Lower lobe of right lung (tissue), 2 donors: ENCODE measurements at regions not wholly inside any gene's neighbourhood (a gene's known extent, or its start where the extent isn't known, plus 50 kb on each side); places are given as distances from the start of the nearest gene placed in this dataset.
"Not testable (repeated sequence)": the region's sequence is repeated elsewhere in the genome, so short reads cannot be mapped to it uniquely, and the experiment has no call there.

ENCODE experiments used
- ATAC-seq, 2 donors: fragments of 200-7000 bp; cut with Tn5 transposase; one replicate each; pipeline ENCODE4 v1.9.1; 2020 to 2022; ENCODE audit warnings: mild to moderate bottlenecking in 2 of 2, moderate library complexity in 2 of 2
- DNase-seq: peaks from one replicate; pipeline ENCODE4 v3.0.0-alpha.2; 2020
- H3K27ac ChIP-seq: fragments of 200-600 bp; one replicate; pipeline ENCODE4 v1.8.0; 2022
- H3K27me3 ChIP-seq: fragments of 200-600 bp; one replicate; pipeline ENCODE4 v1.8.0; 2022; ENCODE audit warnings: low read depth
- H3K36me3 ChIP-seq: fragments of 200-600 bp; one replicate; pipeline ENCODE4 v1.8.0; 2022; ENCODE audit warnings: mild to moderate bottlenecking
- H3K4me1 ChIP-seq: fragments of 200-600 bp; one replicate; pipeline ENCODE4 v1.8.0; 2022
- H3K4me3 ChIP-seq: fragments of 200-600 bp; one replicate; pipeline ENCODE4 v1.8.0; 2022; ENCODE audit warnings: mild to moderate bottlenecking
- H3K9me3 ChIP-seq: fragments of 200-600 bp; one replicate; pipeline ENCODE4 v1.8.0; 2022
- intact Hi-C: fragments of 100-400 bp; cut with DNase I; formaldehyde crosslinking; loops from one replicate; pipeline ENCODE4 v1.11.0; 2022
- TF ChIP-seq, protein P1 (sequence below): fragments of 200-600 bp; IDR thresholded peaks from one replicate; pipeline ENCODE4 v1.8.0; 2022; ENCODE audit warnings: antibody characterized with exemption, mild to moderate bottlenecking
- donor health status: DM: no; HTN: yes; CAD: no; lungs with severe emphysema.

DNA sequence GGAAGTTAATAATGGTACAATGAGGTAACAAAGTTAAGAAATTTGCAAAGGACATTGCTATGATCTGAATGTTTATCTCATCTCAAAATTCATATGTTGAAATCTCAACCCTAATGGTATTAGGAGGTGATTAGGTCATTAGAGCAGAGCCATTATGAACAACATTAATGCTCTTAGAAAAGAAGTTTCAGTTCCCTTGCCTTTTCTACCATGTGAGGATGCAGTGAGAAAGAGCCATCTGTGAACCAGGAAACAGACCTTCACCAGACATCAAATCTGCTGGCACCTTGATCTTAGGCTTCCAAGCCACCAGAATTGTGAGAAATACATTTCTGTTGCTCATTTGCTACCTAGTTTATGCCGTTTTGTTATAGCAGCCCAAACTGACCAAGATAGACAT is 757.6 kb downstream of the NR4A2 start:
- H3K9me3 ChIP-seq, result no peaks in the 10 kb centered on the region
- intact Hi-C loops, result no loop called here
- no peak for ATAC-seq
- no peaks in the 10 kb centered on the region for H3K4me1 ChIP-seq
- DNase-seq, result no peak
- H3K27me3 ChIP-seq, result no peaks in the 10 kb centered on the region
- no peak overlapping the region for H3K4me3 ChIP-seq
- no peak overlapping the region for H3K27ac ChIP-seq
- no peaks in the 10 kb centered on the region for H3K36me3 ChIP-seq
- TF ChIP-seq, protein P1, sequence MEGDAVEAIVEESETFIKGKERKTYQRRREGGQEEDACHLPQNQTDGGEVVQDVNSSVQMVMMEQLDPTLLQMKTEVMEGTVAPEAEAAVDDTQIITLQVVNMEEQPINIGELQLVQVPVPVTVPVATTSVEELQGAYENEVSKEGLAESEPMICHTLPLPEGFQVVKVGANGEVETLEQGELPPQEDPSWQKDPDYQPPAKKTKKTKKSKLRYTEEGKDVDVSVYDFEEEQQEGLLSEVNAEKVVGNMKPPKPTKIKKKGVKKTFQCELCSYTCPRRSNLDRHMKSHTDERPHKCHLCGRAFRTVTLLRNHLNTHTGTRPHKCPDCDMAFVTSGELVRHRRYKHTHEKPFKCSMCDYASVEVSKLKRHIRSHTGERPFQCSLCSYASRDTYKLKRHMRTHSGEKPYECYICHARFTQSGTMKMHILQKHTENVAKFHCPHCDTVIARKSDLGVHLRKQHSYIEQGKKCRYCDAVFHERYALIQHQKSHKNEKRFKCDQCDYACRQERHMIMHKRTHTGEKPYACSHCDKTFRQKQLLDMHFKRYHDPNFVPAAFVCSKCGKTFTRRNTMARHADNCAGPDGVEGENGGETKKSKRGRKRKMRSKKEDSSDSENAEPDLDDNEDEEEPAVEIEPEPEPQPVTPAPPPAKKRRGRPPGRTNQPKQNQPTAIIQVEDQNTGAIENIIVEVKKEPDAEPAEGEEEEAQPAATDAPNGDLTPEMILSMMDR, result no peak

DNA sequence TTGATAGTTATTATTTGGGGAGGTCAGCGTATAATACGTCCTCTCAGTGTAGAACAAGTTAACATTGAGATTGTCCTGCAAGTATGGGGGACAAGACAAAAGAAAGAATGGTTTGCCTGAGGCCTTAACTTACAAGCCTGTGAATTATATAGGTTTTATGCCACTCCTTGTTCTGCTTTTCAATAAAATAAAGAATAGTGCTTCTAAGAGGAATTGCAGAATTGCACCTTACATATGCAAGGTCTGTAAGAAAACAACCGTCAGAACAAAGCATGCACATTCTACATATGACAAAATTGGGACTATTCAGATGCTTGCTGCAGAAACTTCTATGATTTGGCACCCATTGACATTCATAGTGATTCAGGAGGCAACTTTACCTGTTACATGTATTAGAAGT is 785.0 kb downstream of the NR4A2 start:
- no peaks in the 10 kb centered on the region for H3K36me3 ChIP-seq
- H3K4me1 ChIP-seq, result no peaks in the 10 kb centered on the region
- intact Hi-C loops, result no loop called here
- TF ChIP-seq, protein P1, result no peak
- ATAC-seq, result no peak
- no peak overlapping the region for H3K27ac ChIP-seq
- no peaks in the 10 kb centered on the region for H3K9me3 ChIP-seq
- H3K4me3 ChIP-seq, result no peak overlapping the region
- H3K27me3 ChIP-seq, result no peaks in the 10 kb centered on the region
- no peak for DNase-seq

DNA sequence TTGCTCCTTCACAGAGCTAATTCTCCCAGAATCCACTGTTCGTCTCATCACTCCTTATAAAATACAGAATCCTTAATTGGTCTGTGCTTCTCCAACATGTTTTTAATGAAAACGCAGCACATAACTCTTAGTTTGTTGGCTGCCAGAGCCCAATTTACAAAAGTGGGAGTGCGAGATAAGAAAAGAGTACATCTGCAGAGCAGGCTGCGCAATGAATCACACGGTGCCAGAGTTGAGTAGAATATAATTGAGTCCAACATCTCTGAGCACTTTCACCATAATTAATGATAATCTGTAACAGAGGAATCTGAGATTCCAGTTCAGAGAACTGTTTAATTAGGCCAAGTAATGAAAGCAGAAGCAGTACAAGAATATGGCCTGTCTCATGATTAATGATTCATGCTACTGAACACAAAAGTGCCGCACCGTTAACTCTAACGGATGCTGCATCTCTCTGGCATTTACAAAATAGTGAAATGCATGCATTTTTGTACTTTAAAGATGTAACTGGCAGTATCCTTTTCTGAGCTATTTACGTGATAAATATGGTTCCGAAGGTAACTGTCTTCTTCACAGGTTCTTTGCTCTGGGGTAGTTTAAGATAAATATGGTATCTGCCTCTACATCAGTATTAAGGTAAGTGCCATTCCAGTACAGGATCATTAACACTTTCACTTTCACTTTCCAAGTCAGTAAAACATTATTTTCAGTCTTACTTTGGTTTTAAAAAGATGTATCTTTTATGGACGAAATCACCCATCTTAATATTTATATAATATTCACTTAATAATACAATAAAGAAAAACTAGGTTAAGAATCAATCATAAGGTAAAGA is 785.6 kb downstream of the NR4A2 start:
- TF ChIP-seq, protein P1, result no peak
- no peaks in the 10 kb centered on the region for H3K27me3 ChIP-seq
- DNase-seq (no peak), ATAC-seq (no peak)
- no peaks in the 10 kb centered on the region for H3K4me1 ChIP-seq
- intact Hi-C loops, result no loop called here
- H3K27ac ChIP-seq, result no peak overlapping the region
- no peaks in the 10 kb centered on the region for H3K9me3 ChIP-seq
- H3K4me3 ChIP-seq, result peak overlapping the region; percentile 33
- no peaks in the 10 kb centered on the region for H3K36me3 ChIP-seq

DNA sequence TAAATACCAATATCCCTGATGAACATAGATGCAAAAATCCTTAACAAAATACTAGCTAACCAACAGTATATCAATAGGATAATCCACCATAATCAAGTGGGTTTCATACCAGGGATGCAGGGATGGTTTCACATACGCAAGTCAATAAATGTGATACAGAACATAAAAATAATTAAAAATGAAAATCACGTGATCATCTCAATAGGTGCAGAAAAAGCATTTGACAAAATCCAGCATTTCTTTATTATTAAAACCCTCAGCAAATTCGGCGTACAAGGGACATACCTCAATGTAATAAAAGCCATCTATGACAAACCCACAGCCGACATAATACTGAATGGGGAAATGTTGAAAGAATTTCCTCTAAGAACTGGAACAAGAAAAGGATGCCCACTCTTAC is 793.5 kb downstream of the NR4A2 start:
- H3K9me3 ChIP-seq, ATAC-seq, H3K4me3 ChIP-seq, H3K4me1 ChIP-seq, H3K27ac ChIP-seq, intact Hi-C loops, DNase-seq, H3K27me3 ChIP-seq, H3K36me3 ChIP-seq: not testable (repeated sequence)

DNA sequence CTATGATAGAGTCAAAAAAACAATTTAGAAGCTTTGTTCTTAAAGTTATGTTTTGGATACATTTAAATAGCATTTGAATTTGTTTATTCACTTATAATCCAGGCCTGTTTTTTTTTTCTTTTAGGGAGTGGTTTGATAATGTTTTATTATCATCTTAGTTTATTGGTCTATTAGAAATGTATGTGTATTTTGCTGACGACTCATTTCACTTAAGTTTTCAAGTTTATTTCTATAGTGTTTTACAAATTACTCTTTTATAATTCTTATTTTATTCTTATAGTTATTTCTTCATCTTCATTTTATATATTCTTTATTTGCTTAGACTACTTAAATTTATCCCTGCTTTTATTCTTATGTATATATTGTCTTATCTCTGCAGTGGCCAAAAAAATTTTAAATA is 804.5 kb downstream of the NR4A2 start:
- no peak overlapping the region for H3K27ac ChIP-seq
- TF ChIP-seq, protein P1, result no peak
- intact Hi-C loops, result no loop called here
- no peaks in the 10 kb centered on the region for H3K4me1 ChIP-seq
- H3K9me3 ChIP-seq, result no peaks in the 10 kb centered on the region
- no peak for DNase-seq
- ATAC-seq, result no peak
- H3K4me3 ChIP-seq, result no peak overlapping the region
- H3K36me3 ChIP-seq, result no peaks in the 10 kb centered on the region
- H3K27me3 ChIP-seq, result no peaks in the 10 kb centered on the region

- no peaks in the 10 kb centered on the region for H3K4me1 ChIP-seq
- TF ChIP-seq, protein P1, result no peak
- no peaks in the 10 kb centered on the region for H3K27me3 ChIP-seq
- no peak overlapping the region for H3K4me3 ChIP-seq
- H3K9me3 ChIP-seq, result no peaks in the 10 kb centered on the region
- intact Hi-C loops, result no loop called here
- no peaks in the 10 kb centered on the region for H3K36me3 ChIP-seq
- no peak for DNase-seq
- H3K27ac ChIP-seq, result no peak overlapping the region
- ATAC-seq, result no peak
Observed at GRCh38 chr2:155525199-155525598, 807.3 kb downstream of the NR4A2 start.
